ENCODE measurements at regions not wholly inside any gene's neighbourhood (a gene's known extent, or its start where the extent isn't known, plus 50 kb on each side); places are given as distances from the start of the nearest gene placed in this dataset.

- CTCF ChIA-PET, result no interaction called here
- no peaks in the 10 kb centered on the region for H3K4me1 ChIP-seq (ENCODE audit: insufficient read depth, low read length)
- intact Hi-C loops (cut with micrococcal nuclease), result no loop called here
- H3K4me3 ChIP-seq (ENCODE audit: low read length), result no peak overlapping the region
- no peak overlapping the region for H3K9ac ChIP-seq (ENCODE audit: low read length)
- H4K20me1 ChIP-seq (ENCODE audit: low read length), result no peaks in the 10 kb centered on the region
- no peaks in the 10 kb centered on the region for H3K9me3 ChIP-seq (ENCODE audit: low read length)
- no peaks in the 10 kb centered on the region for H3F3A ChIP-seq (ENCODE audit: low read length, unreplicated experiment)
- H3K9me2 ChIP-seq (replicated peaks; ENCODE audit: low read length), result no peaks in the 10 kb centered on the region
- BruUV-seq (replicated peaks), result no TSS peak
- H3K4me2 ChIP-seq (ENCODE audit: low read length), result no peak overlapping the region
- H3K27me3 ChIP-seq (ENCODE audit: low read length), result peaks cover 59% of the 10 kb centered on the region
- ATAC-seq (no peak), DNase-seq (no peak)
- TF ChIP-seq CTCF (conservative IDR thresholded peaks at IDR 0.05; ENCODE audit: low read depth, low read length) (no peak), EZH2phosphoT487 (IDR thresholded peaks at IDR 0.05; ENCODE audit: borderline replicate concordance, low read length) (no peak), EZH2 (IDR thresholded peaks at IDR 0.05; ENCODE audit: low read length, unreplicated experiment) (no peak)
- POLR2A ChIA-PET (ENCODE audit: unreplicated experiment), result no interaction called here
- no peak overlapping the region for H2AFZ ChIP-seq (ENCODE audit: low read length)
- H3K36me3 ChIP-seq (ENCODE audit: low read depth, low read length), result no peaks in the 10 kb centered on the region
- H3K27ac ChIP-seq (ENCODE audit: low read length), result no peak overlapping the region
- H3K79me2 ChIP-seq (ENCODE audit: low read length), result no peaks in the 10 kb centered on the region
Measured at GRCh38 chr10:131816157-131816775, 84.5 kb upstream of the PPP2R2D start.

DNA sequence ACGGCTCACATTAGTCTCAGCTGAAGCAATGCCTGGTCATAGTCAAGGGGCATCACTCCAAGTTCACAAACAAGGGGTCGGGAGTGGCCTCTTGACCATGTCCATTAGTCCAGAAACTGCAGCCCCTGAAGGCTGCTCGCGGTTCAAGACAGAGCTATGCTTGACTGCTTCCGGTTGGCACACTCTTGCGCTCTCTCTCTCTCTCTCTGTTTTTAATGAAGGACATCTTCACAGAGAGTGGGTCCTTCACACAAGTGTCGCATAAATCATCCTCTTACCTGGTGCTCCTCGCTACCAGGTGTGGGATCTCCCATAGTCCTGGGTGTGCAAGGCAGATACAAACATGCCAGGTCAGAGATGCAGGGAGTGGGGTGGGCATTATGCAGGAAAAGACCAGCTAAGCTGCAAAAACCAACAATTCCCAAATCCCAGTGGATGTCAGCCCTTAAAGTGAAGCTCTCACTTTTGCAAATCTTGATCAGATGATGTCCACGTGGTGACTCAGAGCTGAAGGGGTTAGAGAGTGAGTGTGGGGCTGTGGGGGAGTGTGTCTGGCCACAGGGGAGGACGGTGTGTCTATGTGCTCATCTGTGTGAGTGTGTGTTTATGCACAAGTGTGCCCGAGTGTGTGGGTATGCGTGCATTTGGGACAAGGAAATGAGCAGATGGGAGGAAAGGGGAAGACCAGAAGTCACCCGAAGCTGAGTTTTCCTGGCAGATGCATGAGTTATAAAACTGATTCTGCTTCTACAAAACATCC is 83.7 kb upstream of the PPP2R2D start:
- DNase-seq, result no peak
- POLR2A ChIA-PET (ENCODE audit: unreplicated experiment), result interaction anchor here (0.5 kb wide), 1 partner anchor 60 kb away, joined by 3 read pairs; no protein-coding TSS in a partner anchor
- Histone ChIP-seq H2AFZ (ENCODE audit: low read length) (no peak overlapping the region), H3K4me1 (ENCODE audit: insufficient read depth, low read length) (no peaks in the 10 kb centered on the region), H3K9me3 (ENCODE audit: low read length) (no peaks in the 10 kb centered on the region), H3K27ac (ENCODE audit: low read length) (no peak overlapping the region), H3K9ac (ENCODE audit: low read length) (no peak overlapping the region), H3K9me2 (replicated peaks; ENCODE audit: low read length) (no peaks in the 10 kb centered on the region), H4K20me1 (ENCODE audit: low read length) (no peaks in the 10 kb centered on the region), H3K27me3 (ENCODE audit: low read length) (peaks cover 50% of the 10 kb centered on the region), H3K79me2 (ENCODE audit: low read length) (no peaks in the 10 kb centered on the region), H3K36me3 (ENCODE audit: low read depth, low read length) (no peaks in the 10 kb centered on the region), H3K4me2 (ENCODE audit: low read length) (no peak overlapping the region), H3F3A (ENCODE audit: low read length, unreplicated experiment) (no peaks in the 10 kb centered on the region), H3K4me3 (ENCODE audit: low read length) (no peak overlapping the region)
- TF ChIP-seq EZH2 (IDR thresholded peaks at IDR 0.05; ENCODE audit: low read length, unreplicated experiment) (no peak), EZH2phosphoT487 (IDR thresholded peaks at IDR 0.05; ENCODE audit: borderline replicate concordance, low read length) (no peak), CTCF (conservative IDR thresholded peaks at IDR 0.05; ENCODE audit: low read depth, low read length) (no peak)
- intact Hi-C loops (cut with micrococcal nuclease), result no loop called here
- CTCF ChIA-PET, result no interaction called here
- ATAC-seq, result no peak
- BruUV-seq (replicated peaks), result no TSS peak
